Left lung (tissue), 4 donors: ENCODE measurements at regions not wholly inside any gene's neighbourhood (a gene's known extent, or its start where the extent isn't known, plus 50 kb on each side); places are given as distances from the start of the nearest gene placed in this dataset.
A peak's percentile ranks its signal among the peaks of the same experiment; 100 is the strongest.

Source experiments
- ATAC-seq: fragments of 200-7000 bp; cut with Tn5 transposase; one replicate; pipeline ENCODE4 v1.9.1; 2020; ENCODE audit warnings: moderate library complexity
- DNase-seq, 4 donors: peaks; one replicate each; pipeline ENCODE4 v3.0.0-alpha.2; 2013 to 2020
- H3K27ac ChIP-seq, 2 donors: fragments of 200-600 bp; sonication (generic) in 1 of 2; one replicate each; pipeline versions ENCODE4 v1.5.0 to v1.8.0; 2020 to 2021
- H3K27me3 ChIP-seq, 2 donors: fragments of 200-600 bp; sonication (generic) in 1 of 2; one replicate each; pipeline versions ENCODE4 v1.5.0 to v1.8.0; 2020 to 2021
- H3K36me3 ChIP-seq, 2 donors: fragments of 200-600 bp; sonication (generic) in 1 of 2; one replicate each; pipeline versions ENCODE4 v1.5.0 to v1.8.0; 2020 to 2021
- H3K4me1 ChIP-seq, 2 donors: fragments of 200-600 bp; one replicate each; pipeline ENCODE4 v1.8.0; 2021
- H3K4me3 ChIP-seq, 2 donors: fragments of 200-600 bp; sonication (generic) in 1 of 2; one replicate each; pipeline versions ENCODE4 v1.5.0 to v1.8.0; 2020 to 2021; ENCODE audit warnings: mild to moderate bottlenecking in 1 of 2
- H3K9me3 ChIP-seq, 2 donors: fragments of 200-600 bp; sonication (generic) in 1 of 2; one replicate each; pipeline versions ENCODE4 v1.5.0 to v1.8.0; 2020 to 2021
- CTCF ChIP-seq, 2 donors: fragments of 200-600 bp; sonication (generic) in 1 of 2; IDR thresholded peaks; one replicate each; pipeline versions ENCODE4 v1.5.0 to v1.8.0; 2021; ENCODE audit warnings: antibody characterized with exemption in 2 of 2
- intact Hi-C, 2 donors: fragments of 100-400 bp; cut with DNase I; formaldehyde crosslinking; loops; one replicate each; pipeline versions ENCODE4 v1.11.2 to v1.14.2; 2022
- donor health status: DM: no; HTN: yes; CAD: no.
- donor health status: DM: no; HTN: no; CAD: no.

- H3K4me1 ChIP-seq, result no peaks in the 10 kb centered on the region
- no peaks in the 10 kb centered on the region for H3K36me3 ChIP-seq
- no peaks in the 10 kb centered on the region for H3K27me3 ChIP-seq
- ATAC-seq (no peak), DNase-seq (no peak)
- H3K9me3 ChIP-seq, result peaks cover 0 to 6% of the 10 kb centered on the region in 2 donors
- intact Hi-C loops, result no loop called here
- no peak for TF ChIP-seq CTCF (IDR thresholded peaks at IDR 0.05)
- H3K27ac ChIP-seq, result no peak overlapping the region
- no peak overlapping the region for H3K4me3 ChIP-seq
Measured at GRCh38 chr6:85996034-85996375, 353.3 kb upstream of the SYNCRIP start.

- intact Hi-C loops, result no loop called here
- TF ChIP-seq CTCF (IDR thresholded peaks at IDR 0.05), result no peak
- Histone ChIP-seq H3K27me3 (no peaks in the 10 kb centered on the region), H3K4me1 (no peaks in the 10 kb centered on the region), H3K27ac (no peak overlapping the region), H3K4me3 (no peak overlapping the region), H3K36me3 (no peaks in the 10 kb centered on the region), H3K9me3 (peaks cover 0 to 7% of the 10 kb centered on the region in 2 donors)
- ATAC-seq (no peak), DNase-seq (no peak)
Measured at GRCh38 chr6:85995339-85996033, 352.8 kb upstream of the SYNCRIP start.

- Histone ChIP-seq H3K27ac (no peak overlapping the region), H3K9me3 (peaks cover 0 to 22% of the 10 kb centered on the region in 2 donors), H3K4me3 (no peak overlapping the region), H3K4me1 (no peaks in the 10 kb centered on the region), H3K36me3 (no peaks in the 10 kb centered on the region), H3K27me3 (no peaks in the 10 kb centered on the region)
- no peak for TF ChIP-seq CTCF (IDR thresholded peaks at IDR 0.05)
- no peak for ATAC-seq
- intact Hi-C loops, result no loop called here
- DNase-seq, result no peak
Measured at GRCh38 chr6:85986681-85987080, 344.0 kb upstream of the SYNCRIP start.

GRCh38 chr6:85983032-85983659, 340.5 kb upstream of the SYNCRIP start:
- DNase-seq (no peak), ATAC-seq (no peak)
- Histone ChIP-seq H3K27me3 (no peaks in the 10 kb centered on the region), H3K36me3 (no peaks in the 10 kb centered on the region), H3K4me1 (no peaks in the 10 kb centered on the region), H3K27ac (no peak overlapping the region), H3K9me3 (peaks cover 0 to 15% of the 10 kb centered on the region in 2 donors), H3K4me3 (no peak overlapping the region)
- TF ChIP-seq CTCF (IDR thresholded peaks at IDR 0.05), result no peak
- intact Hi-C loops, result no loop called here

GRCh38 chr6:85977661-85978060, 335.0 kb upstream of the SYNCRIP start:
- ATAC-seq (peak; percentile 92), DNase-seq (no peak)
- Histone ChIP-seq H3K4me1 (no peaks in the 10 kb centered on the region), H3K27me3 (no peaks in the 10 kb centered on the region), H3K36me3 (no peaks in the 10 kb centered on the region), H3K9me3 (peaks cover 0 to 3% of the 10 kb centered on the region in 2 donors), H3K4me3 (no peak overlapping the region), H3K27ac (no peak overlapping the region)
- intact Hi-C loops, result no loop called here
- no peak for TF ChIP-seq CTCF (IDR thresholded peaks at IDR 0.05)
